Muscle layer of colon (tissue), 2 donors: ENCODE measurements at regions not wholly inside any gene's neighbourhood (a gene's known extent, or its start where the extent isn't known, plus 50 kb on each side); places are given as distances from the start of the nearest gene placed in this dataset.

Source experiments
- H3K27ac ChIP-seq: one replicate; pipeline ENCODE4 v1.7.0; 2013; ENCODE audit warnings: low read depth, mild to moderate bottlenecking, low read length, moderate library complexity
- H3K27me3 ChIP-seq, 2 donors: one replicate each; pipeline ENCODE4 v1.7.0; 2013; ENCODE audit warnings: low read length in 2 of 2, mild to moderate bottlenecking in 2 of 2; ENCODE audit not compliant: insufficient read depth in 2 of 2, control insufficient read depth in 1 of 2
- H3K36me3 ChIP-seq: one replicate; pipeline ENCODE4 v1.7.0; 2013; ENCODE audit warnings: mild to moderate bottlenecking, low read length; ENCODE audit not compliant: insufficient read depth
- H3K4me1 ChIP-seq: one replicate; pipeline ENCODE4 v1.7.0; 2013; ENCODE audit warnings: mild to moderate bottlenecking, low read length; ENCODE audit not compliant: insufficient read depth
- H3K4me3 ChIP-seq, 2 donors: one replicate each; pipeline ENCODE4 v1.7.0; 2013; ENCODE audit warnings: low read length in 2 of 2, low read depth in 1 of 2, mild to moderate bottlenecking in 1 of 2, moderate library complexity in 1 of 2
- H3K9ac ChIP-seq: one replicate; pipeline ENCODE4 v1.7.0; 2013; ENCODE audit warnings: low read length
- H3K9me3 ChIP-seq: one replicate; pipeline ENCODE4 v1.7.0; 2013; ENCODE audit warnings: mild to moderate bottlenecking, low read length
- donor health status: abdominal sarcoma.
- donor health status: Adenocarcinoma of cecum.

- H3K9ac ChIP-seq = no peak overlapping the region
- H3K9me3 ChIP-seq = no peaks in the 10 kb centered on the region
- no peaks in the 10 kb centered on the region for H3K36me3 ChIP-seq
- no peak overlapping the region for H3K27ac ChIP-seq
- H3K4me1 ChIP-seq = no peaks in the 10 kb centered on the region
- H3K4me3 ChIP-seq = no peak overlapping the region
- H3K27me3 ChIP-seq = no peaks in the 10 kb centered on the region
Measured at GRCh38 chr3:118479376-118479775, 555.3 kb downstream of the IGSF11 start.

DNA sequence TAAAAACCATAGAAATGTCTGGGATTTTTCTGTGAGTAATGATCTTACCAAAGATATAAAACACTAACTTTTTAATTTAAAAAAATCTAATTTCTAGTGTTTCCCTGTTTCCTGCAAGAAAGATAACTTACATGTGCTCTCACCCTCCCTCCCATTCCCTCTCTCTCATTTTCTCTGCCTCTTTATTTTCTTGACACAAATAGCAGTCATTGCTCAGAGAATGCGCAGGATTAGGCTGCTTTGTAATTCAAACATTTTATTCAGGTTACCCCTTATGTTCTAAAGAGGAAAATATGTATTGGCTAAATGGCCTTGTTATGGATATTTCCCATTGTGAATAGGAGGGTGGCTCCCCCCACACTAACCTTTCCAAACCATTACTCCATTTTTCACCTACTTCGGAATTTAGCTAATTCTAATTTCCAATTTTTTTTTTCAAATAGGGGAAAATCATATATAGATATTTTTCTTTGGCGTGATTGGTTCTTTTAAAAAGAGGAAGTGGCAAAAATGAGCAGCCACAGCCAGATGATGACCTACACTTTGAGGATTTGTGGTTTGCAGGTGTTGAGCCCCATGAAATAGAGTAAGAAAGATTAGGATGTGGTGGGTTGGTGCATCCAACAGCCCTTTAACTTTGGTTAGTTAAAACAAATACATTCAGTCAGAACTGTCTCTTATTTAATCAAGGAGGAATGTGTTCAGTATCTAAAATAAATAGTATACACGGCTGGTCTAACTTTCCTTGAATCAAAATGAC lies 554.4 kb downstream of the IGSF11 start:
- Histone ChIP-seq H3K4me1 (no peaks in the 10 kb centered on the region), H3K9ac (no peak overlapping the region), H3K36me3 (no peaks in the 10 kb centered on the region), H3K27me3 (no peaks in the 10 kb centered on the region), H3K27ac (no peak overlapping the region), H3K9me3 (no peaks in the 10 kb centered on the region), H3K4me3 (no peak overlapping the region)

- Histone ChIP-seq H3K27me3 (no peaks in the 10 kb centered on the region), H3K4me1 (no peaks in the 10 kb centered on the region), H3K36me3 (no peaks in the 10 kb centered on the region), H3K4me3 (no peak overlapping the region), H3K9ac (no peak overlapping the region), H3K9me3 (no peaks in the 10 kb centered on the region), H3K27ac (no peak overlapping the region)
Measured at GRCh38 chr3:118485693-118486092, 549.0 kb downstream of the IGSF11 start.

DNA sequence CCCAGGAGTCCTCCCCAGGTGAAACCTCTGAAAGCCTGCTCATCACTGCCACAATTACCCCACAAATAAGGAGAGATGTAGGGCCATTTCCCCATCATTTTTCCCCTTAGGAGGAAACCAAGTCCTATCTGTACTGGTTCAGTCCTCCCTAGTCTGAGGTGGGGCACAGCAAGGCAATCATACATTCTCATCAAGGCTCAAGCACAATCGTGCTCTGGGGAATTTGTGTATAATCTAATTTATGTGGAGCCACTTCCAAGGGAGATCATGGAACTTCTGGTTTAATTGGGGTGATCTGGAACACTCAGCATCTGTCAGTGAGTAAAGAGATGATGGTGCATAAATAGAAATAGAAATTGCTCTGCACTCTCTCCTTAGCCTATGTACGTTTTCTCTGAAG lies 546.9 kb downstream of the IGSF11 start:
- no peaks in the 10 kb centered on the region for H3K27me3 ChIP-seq
- H3K9ac ChIP-seq = no peak overlapping the region
- H3K27ac ChIP-seq = no peak overlapping the region
- no peak overlapping the region for H3K4me3 ChIP-seq
- no peaks in the 10 kb centered on the region for H3K36me3 ChIP-seq
- H3K4me1 ChIP-seq = no peaks in the 10 kb centered on the region
- no peaks in the 10 kb centered on the region for H3K9me3 ChIP-seq

DNA sequence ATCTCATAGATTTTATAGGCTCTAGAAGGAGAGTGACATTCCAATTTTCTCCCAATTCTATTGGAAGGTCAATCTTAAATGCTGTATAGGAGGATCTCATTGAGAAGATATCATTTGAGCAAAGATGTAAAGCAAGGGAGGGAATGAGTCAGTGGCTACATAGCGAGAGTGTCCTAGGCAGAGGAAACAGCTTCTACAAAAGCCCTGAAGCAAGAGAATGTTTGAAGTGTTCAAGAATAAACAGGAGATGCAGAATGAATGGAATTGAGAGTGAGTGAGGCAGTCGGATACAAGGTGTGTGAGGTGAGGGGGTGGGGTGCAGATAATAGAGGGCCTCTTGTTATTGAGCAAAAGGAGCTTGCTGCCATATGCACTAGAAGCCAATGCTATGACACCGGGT lies 545.9 kb downstream of the IGSF11 start:
- Histone ChIP-seq H3K9ac (no peak overlapping the region), H3K27ac (no peak overlapping the region), H3K36me3 (no peaks in the 10 kb centered on the region), H3K4me3 (no peak overlapping the region), H3K9me3 (no peaks in the 10 kb centered on the region), H3K27me3 (no peaks in the 10 kb centered on the region), H3K4me1 (no peaks in the 10 kb centered on the region)

DNA sequence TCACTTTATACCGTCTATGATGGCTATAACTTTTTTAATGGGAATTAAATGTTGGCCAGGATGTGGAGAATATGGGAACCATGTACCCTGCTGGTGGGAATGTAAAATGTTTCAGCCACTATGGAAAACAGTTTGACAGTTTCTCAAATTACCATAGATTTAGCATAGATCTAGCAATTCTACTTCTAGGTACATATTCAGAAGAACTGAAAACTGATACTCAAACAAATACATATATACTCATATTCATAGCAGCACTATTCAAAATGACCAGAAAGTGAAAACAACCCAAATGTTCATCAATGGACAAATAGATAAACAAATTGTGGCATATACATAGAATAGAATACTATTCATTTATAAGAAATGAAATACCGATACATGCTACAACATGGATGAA lies 539.4 kb downstream of the IGSF11 start:
- Histone ChIP-seq H3K27me3 (no peaks in the 10 kb centered on the region), H3K36me3 (no peaks in the 10 kb centered on the region), H3K9me3 (no peaks in the 10 kb centered on the region), H3K9ac (no peak overlapping the region), H3K4me1 (no peaks in the 10 kb centered on the region), H3K4me3 (no peak overlapping the region), H3K27ac (no peak overlapping the region)

- H3K36me3 ChIP-seq = no peaks in the 10 kb centered on the region
- no peak overlapping the region for H3K27ac ChIP-seq
- H3K4me1 ChIP-seq = peaks cover 14% of the 10 kb centered on the region
- H3K4me3 ChIP-seq = no peak overlapping the region
- H3K9ac ChIP-seq = no peak overlapping the region
- no peaks in the 10 kb centered on the region for H3K9me3 ChIP-seq
- no peaks in the 10 kb centered on the region for H3K27me3 ChIP-seq
Measured at GRCh38 chr3:118497274-118497673, 537.4 kb downstream of the IGSF11 start.

GRCh38 chr3:118501152-118501551 lies 533.5 kb downstream of the IGSF11 start:
- Histone ChIP-seq H3K4me3 (peak overlapping the region in 1 of 2 donors; percentile 7), H3K27me3 (no peaks in the 10 kb centered on the region), H3K36me3 (no peaks in the 10 kb centered on the region), H3K4me1 (peaks cover 14% of the 10 kb centered on the region), H3K27ac (peak overlapping the region; percentile 56), H3K9ac (no peak overlapping the region), H3K9me3 (no peaks in the 10 kb centered on the region)

DNA sequence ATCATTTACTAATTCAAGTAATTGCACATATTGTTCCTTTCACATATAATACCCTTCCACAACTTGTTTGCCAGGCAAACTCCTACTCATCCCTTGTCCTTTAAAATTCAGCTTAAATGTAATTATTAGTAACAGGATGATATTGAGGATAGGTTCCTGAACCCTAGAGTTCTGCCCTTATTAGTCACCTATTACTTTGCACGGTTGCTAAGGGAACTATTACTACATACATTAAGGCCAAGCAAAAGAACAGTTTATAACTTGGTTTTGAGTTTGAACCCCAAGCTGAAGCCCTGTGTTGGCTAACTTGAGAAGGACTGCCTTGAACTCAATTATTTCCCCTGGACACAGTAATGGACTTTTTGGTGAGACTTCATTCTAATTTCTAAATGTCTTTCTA lies 529.7 kb downstream of the IGSF11 start:
- no peaks in the 10 kb centered on the region for H3K9me3 ChIP-seq

DNA sequence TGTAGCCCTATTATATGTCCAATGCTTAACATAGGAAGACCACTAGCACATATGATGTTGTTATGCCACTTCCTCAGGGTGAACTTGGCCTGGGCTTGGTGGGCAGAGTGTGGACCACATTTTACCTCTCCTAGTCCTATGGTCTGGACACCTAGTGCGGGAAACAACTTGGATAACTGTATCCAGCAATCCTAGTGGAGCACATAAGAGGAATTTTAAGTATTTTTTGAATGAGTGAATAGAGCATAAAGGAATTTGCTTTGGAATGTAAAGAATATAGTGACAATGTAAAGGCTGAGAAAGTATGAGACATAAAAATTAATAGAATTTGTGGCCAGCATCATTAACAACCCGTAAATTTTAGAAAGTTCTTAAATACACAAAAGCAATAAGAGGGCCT lies 528.9 kb downstream of the IGSF11 start:
- Histone ChIP-seq H3K36me3 (no peaks in the 10 kb centered on the region), H3K27me3 (no peaks in the 10 kb centered on the region), H3K9ac (no peak overlapping the region), H3K4me1 (peaks cover 20% of the 10 kb centered on the region), H3K4me3 (no peak overlapping the region), H3K9me3 (no peaks in the 10 kb centered on the region), H3K27ac (no peak overlapping the region)

More for the DNA sequence above, 529.7 kb downstream of the IGSF11 start:
- no peaks in the 10 kb centered on the region for H3K27me3 ChIP-seq
- no peak overlapping the region for H3K4me3 ChIP-seq
- peaks cover 14% of the 10 kb centered on the region for H3K4me1 ChIP-seq
- no peaks in the 10 kb centered on the region for H3K36me3 ChIP-seq
- H3K27ac ChIP-seq = no peak overlapping the region
- no peak overlapping the region for H3K9ac ChIP-seq

DNA sequence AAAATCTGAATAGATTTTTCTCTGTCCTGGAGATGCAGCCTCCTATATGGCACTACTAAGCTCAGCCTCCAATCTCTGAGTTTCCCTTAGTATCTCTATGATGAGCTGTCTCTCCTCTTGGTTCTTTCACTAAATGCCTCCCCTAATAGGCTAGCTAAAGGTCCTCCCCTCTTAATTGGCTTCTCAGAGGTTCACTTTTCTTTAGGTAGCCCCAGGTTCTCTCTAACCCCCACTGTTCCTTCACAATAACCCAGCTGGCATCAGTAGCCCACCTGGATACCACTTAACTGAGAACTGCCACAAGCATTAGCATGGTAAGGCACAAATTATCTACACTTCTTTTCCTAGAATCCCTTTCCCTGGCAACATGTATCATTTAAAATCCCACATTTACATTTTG lies 523.2 kb downstream of the IGSF11 start:
- H3K4me1 ChIP-seq = peaks cover 6% of the 10 kb centered on the region
- H3K27ac ChIP-seq = no peak overlapping the region
- H3K4me3 ChIP-seq = no peak overlapping the region
- H3K36me3 ChIP-seq = no peaks in the 10 kb centered on the region
- H3K9me3 ChIP-seq = no peaks in the 10 kb centered on the region
- H3K27me3 ChIP-seq = no peaks in the 10 kb centered on the region
- no peak overlapping the region for H3K9ac ChIP-seq

DNA sequence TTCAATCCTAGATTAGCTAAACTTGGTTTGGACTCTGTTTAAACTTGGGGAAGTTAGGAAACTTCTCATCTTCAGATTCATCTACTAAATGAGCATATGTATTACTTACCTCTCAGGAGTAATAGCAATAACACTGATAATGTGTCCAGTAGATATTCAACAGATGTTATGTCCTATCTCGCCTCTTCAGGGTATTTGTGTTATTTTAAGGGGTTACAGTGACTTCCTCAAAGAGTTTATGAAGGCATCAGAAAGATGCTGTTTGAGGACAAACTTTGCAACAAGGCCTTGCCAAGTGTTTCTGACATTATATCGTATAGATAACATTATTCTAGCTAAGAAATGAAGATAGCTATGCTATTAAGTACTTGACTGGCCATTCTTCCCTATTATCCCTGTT lies 522.3 kb downstream of the IGSF11 start:
- Histone ChIP-seq H3K4me1 (peaks cover 6% of the 10 kb centered on the region), H3K9ac (no peak overlapping the region), H3K9me3 (no peaks in the 10 kb centered on the region), H3K27ac (no peak overlapping the region), H3K27me3 (no peaks in the 10 kb centered on the region), H3K4me3 (no peak overlapping the region), H3K36me3 (no peaks in the 10 kb centered on the region)
